OCI-LY3 (cell line): ENCODE measurements at regions not wholly inside any gene's neighbourhood (a gene's known extent, or its start where the extent isn't known, plus 50 kb on each side); places are given as distances from the start of the nearest gene placed in this dataset.

ENCODE experiments used
- EZH2phosphoT487 ChIP-seq: fragments of 200-600 bp; shearing (Covaris generic); IDR thresholded peaks from 2 replicates; pipeline ENCODE4 v1.6.1; 2018; ENCODE audit warnings: antibody characterized with exemption, mixed run types, low read depth
- TF ChIP-seq, protein P1 (sequence below): fragments of 200-600, 300-600 bp; sonication (generic); IDR thresholded peaks from 2 replicates; pipeline ENCODE4 v1.5.1; 2014; ENCODE audit warnings: antibody characterized with exemption, low read length, low read depth

DNA sequence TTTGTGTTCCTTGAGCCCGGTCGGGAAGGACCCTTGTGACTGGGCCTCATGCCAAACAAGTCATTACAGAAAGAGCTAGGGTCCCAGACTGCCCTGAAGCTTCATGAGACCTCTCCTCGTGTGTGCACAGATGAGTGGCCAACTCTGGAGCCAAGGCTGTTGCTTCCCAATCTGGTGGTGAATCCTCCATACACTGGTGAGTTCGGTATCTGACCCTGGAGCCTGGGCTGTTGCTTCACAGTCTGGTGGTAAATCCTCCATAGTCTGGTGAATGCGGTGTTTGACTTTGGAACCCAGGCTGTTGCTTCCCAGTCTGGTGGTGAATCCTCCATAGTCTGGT is 737.8 kb downstream of the MATN1 start:
- TF ChIP-seq, protein P1, sequence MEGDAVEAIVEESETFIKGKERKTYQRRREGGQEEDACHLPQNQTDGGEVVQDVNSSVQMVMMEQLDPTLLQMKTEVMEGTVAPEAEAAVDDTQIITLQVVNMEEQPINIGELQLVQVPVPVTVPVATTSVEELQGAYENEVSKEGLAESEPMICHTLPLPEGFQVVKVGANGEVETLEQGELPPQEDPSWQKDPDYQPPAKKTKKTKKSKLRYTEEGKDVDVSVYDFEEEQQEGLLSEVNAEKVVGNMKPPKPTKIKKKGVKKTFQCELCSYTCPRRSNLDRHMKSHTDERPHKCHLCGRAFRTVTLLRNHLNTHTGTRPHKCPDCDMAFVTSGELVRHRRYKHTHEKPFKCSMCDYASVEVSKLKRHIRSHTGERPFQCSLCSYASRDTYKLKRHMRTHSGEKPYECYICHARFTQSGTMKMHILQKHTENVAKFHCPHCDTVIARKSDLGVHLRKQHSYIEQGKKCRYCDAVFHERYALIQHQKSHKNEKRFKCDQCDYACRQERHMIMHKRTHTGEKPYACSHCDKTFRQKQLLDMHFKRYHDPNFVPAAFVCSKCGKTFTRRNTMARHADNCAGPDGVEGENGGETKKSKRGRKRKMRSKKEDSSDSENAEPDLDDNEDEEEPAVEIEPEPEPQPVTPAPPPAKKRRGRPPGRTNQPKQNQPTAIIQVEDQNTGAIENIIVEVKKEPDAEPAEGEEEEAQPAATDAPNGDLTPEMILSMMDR: no peak
- no peak for TF ChIP-seq EZH2phosphoT487
